ENCODE measurements at regions not wholly inside any gene's neighbourhood (a gene's known extent, or its start where the extent isn't known, plus 50 kb on each side); places are given as distances from the start of the nearest gene placed in this dataset.

DNA sequence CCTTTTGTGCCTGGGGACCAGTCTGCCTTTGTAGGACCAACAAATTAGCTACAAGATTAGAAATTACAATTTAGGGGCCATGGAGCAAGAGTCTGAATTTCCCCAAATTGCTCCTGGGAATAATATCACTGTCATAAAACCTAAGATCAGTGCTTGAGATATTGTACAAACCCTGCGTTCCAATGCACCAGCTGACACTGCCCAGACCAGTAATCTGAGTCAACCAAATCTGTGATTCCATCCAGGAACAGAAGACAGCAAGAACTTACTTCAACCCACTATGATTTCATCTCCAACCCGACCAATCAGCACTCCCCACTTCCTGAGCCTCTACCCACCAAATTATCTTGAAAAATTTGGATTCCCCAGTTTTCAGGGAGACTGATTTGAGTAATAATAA, 1305.0 kb upstream of the NRXN1 start:
- no peak for DNase-seq (ENCODE audit: low read depth in 6 of 9, low spot score in 9 of 9)
- no peaks in the 10 kb centered on the region for H3K4me1 ChIP-seq (ENCODE audit: control insufficient read depth in 2 of 2, insufficient read depth in 2 of 2, low read length in 2 of 2)
- H3K4me3 ChIP-seq (ENCODE audit: low read length in 2 of 2) = no peak overlapping the region
- H3K9me3 ChIP-seq (ENCODE audit: control insufficient read depth in 2 of 2, insufficient read depth in 1 of 2, low read length in 1 of 2) = peaks cover 0 to 2% of the 10 kb centered on the region in 2 donors
- no peaks in the 10 kb centered on the region for H3K36me3 ChIP-seq (ENCODE audit: control insufficient read depth in 2 of 2, insufficient read depth in 2 of 2, low read length in 1 of 2)
- no peak overlapping the region for H3K27ac ChIP-seq (ENCODE audit: low read depth in 1 of 2, low read length in 1 of 2)
- WGBS = 90% methylated on average over 2 of the region's 2 CpGs
- H3K27me3 ChIP-seq (ENCODE audit: control insufficient read depth in 2 of 2, insufficient read depth in 1 of 2, low read length in 1 of 2) = no peaks in the 10 kb centered on the region

DNA sequence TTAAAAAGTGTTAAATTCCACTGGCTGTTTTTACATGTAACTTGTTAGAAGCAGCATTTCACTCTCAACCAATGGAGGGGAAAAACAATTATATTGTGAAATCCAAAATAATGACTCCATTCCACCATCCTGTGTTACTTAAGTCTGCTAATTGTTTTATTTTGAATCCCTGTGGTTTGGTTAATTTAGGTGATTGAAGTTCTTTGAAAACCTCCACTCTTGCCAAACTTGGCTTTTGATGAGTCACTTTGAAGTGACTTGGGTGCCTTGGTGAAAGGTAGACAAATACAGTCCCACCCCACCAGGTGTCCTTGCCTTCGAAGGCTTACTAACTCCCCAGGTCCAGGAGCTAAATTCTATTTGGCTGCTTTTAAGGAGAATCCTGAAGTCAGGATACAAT, 1303.8 kb upstream of the NRXN1 start:
- no peak overlapping the region for H3K27ac ChIP-seq (ENCODE audit: low read depth in 1 of 2, low read length in 1 of 2)
- WGBS = 98% methylated on average over 1 of the region's 1 CpG
- H3K27me3 ChIP-seq (ENCODE audit: control insufficient read depth in 2 of 2, insufficient read depth in 1 of 2, low read length in 1 of 2) = no peaks in the 10 kb centered on the region
- no peaks in the 10 kb centered on the region for H3K4me1 ChIP-seq (ENCODE audit: control insufficient read depth in 2 of 2, insufficient read depth in 2 of 2, low read length in 2 of 2)
- DNase-seq (ENCODE audit: low read depth in 6 of 9, low spot score in 9 of 9) = no peak
- no peaks in the 10 kb centered on the region for H3K36me3 ChIP-seq (ENCODE audit: control insufficient read depth in 2 of 2, insufficient read depth in 2 of 2, low read length in 1 of 2)
- peaks cover 0 to 2% of the 10 kb centered on the region in 2 donors for H3K9me3 ChIP-seq (ENCODE audit: control insufficient read depth in 2 of 2, insufficient read depth in 1 of 2, low read length in 1 of 2)
- no peak overlapping the region for H3K4me3 ChIP-seq (ENCODE audit: low read length in 2 of 2)

DNA sequence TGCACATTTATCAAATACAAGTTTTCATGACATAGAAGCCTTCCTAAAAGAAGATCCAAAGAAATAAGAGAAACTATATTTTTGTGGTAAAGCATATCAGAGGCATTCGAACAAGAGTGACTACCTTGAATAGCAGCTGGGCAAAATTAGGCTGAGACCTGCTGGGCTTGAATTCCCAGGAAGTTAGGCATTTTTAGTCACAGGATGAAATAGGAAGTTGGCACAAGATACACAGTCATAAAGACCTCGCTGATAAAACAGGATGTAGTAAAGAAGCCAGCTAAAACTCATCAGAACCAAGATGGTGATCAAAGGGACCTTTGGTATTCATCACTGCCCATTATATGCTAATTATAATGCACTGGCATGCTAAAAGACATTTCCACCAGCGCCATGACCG, 1302.3 kb upstream of the NRXN1 start:
- no peaks in the 10 kb centered on the region for H3K27me3 ChIP-seq (ENCODE audit: control insufficient read depth in 2 of 2, insufficient read depth in 1 of 2, low read length in 1 of 2)
- H3K36me3 ChIP-seq (ENCODE audit: control insufficient read depth in 2 of 2, insufficient read depth in 2 of 2, low read length in 1 of 2) = no peaks in the 10 kb centered on the region
- no peak overlapping the region for H3K27ac ChIP-seq (ENCODE audit: low read depth in 1 of 2, low read length in 1 of 2)
- H3K4me1 ChIP-seq (ENCODE audit: control insufficient read depth in 2 of 2, insufficient read depth in 2 of 2, low read length in 2 of 2) = no peaks in the 10 kb centered on the region
- H3K9me3 ChIP-seq (ENCODE audit: control insufficient read depth in 2 of 2, insufficient read depth in 1 of 2, low read length in 1 of 2) = peaks cover 0 to 2% of the 10 kb centered on the region in 2 donors
- no peak for DNase-seq (ENCODE audit: low read depth in 6 of 9, low spot score in 9 of 9)
- H3K4me3 ChIP-seq (ENCODE audit: low read length in 2 of 2) = no peak overlapping the region
- WGBS = 83% methylated on average over 4 of the region's 4 CpGs

DNA sequence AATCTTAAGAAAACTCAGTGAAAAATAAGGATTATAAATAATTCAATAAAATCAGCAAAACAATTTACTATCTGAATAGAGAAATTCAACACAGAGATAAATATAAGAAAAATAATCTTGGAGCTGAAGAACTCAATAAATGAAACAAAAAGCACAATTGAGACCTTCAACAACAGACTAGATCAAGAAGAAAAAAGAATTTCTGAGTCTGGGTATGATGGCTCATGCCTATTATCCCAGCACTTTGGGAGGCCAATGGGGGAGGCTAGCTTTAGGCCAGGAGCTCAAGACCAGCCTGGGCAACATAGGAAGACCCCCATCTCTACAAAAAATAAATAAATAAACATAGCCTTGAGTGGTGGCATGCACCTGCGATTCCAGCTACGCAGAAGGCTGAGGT, 1295.7 kb upstream of the NRXN1 start:
- no peak overlapping the region for H3K27ac ChIP-seq (ENCODE audit: low read depth in 1 of 2, low read length in 1 of 2)
- H3K36me3 ChIP-seq (ENCODE audit: control insufficient read depth in 2 of 2, insufficient read depth in 2 of 2, low read length in 1 of 2) = no peaks in the 10 kb centered on the region
- H3K27me3 ChIP-seq (ENCODE audit: control insufficient read depth in 2 of 2, insufficient read depth in 1 of 2, low read length in 1 of 2) = no peaks in the 10 kb centered on the region
- DNase-seq (ENCODE audit: low read depth in 6 of 9, low spot score in 9 of 9) = no peak
- over 99% methylated on average over 2 of the region's 2 CpGs for WGBS
- peaks cover 1 to 15% of the 10 kb centered on the region in 2 donors for H3K9me3 ChIP-seq (ENCODE audit: control insufficient read depth in 2 of 2, insufficient read depth in 1 of 2, low read length in 1 of 2)
- H3K4me1 ChIP-seq (ENCODE audit: control insufficient read depth in 2 of 2, insufficient read depth in 2 of 2, low read length in 2 of 2) = no peaks in the 10 kb centered on the region
- H3K4me3 ChIP-seq (ENCODE audit: low read length in 2 of 2) = no peak overlapping the region

DNA sequence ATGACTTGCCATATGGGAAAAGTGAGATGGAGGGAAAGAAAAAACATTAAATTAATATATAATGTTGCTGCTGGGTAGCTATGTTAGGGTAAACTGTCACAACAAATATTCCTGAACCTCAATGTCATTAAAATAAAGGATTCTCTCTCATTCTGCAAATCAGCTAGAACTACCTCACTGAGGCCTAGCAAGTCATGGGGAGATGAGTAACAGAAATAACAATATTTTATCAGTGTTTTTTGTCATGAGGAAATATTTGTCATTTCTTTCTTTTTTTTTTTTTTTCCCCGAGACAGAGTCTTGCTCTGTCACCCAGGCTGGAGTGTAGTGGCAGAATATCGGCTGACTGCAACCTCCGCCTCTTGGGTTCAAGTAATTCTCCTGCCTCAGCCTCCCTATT, 1282.3 kb upstream of the NRXN1 start:
- no peaks in the 10 kb centered on the region for H3K9me3 ChIP-seq (ENCODE audit: control insufficient read depth in 2 of 2, insufficient read depth in 1 of 2, low read length in 1 of 2)
- no peak for DNase-seq (ENCODE audit: low read depth in 6 of 9, low spot score in 9 of 9)
- 95% methylated on average over 3 of the region's 3 CpGs for WGBS
- H3K36me3 ChIP-seq (ENCODE audit: control insufficient read depth in 2 of 2, insufficient read depth in 2 of 2, low read length in 1 of 2) = no peaks in the 10 kb centered on the region
- no peak overlapping the region for H3K27ac ChIP-seq (ENCODE audit: low read depth in 1 of 2, low read length in 1 of 2)
- H3K4me3 ChIP-seq (ENCODE audit: low read length in 2 of 2) = no peak overlapping the region
- H3K27me3 ChIP-seq (ENCODE audit: control insufficient read depth in 2 of 2, insufficient read depth in 1 of 2, low read length in 1 of 2) = no peaks in the 10 kb centered on the region
- no peaks in the 10 kb centered on the region for H3K4me1 ChIP-seq (ENCODE audit: control insufficient read depth in 2 of 2, insufficient read depth in 2 of 2, low read length in 2 of 2)

DNA sequence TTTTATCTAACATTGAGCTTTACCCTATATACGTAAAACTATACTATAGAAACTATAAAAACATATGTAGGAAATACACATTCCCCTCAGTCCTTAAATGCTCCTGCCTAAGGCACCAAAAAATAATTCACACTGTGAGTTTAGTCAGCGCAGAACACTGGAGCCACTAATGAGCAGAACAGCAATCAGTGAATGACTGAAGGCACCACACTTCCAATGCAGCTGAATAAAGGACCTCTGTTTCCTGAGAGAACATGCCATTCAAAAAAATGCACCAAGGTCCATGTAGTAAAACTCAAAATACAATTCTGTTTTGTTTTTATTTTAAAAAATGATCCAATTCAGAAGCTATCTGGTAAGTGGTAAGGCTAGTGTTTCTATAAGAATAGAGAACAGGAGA, 1280.6 kb upstream of the NRXN1 start:
- WGBS = 97% methylated on average over 2 of the region's 2 CpGs
- Histone ChIP-seq H3K27ac (ENCODE audit: low read depth in 1 of 2, low read length in 1 of 2) (no peak overlapping the region), H3K36me3 (ENCODE audit: control insufficient read depth in 2 of 2, insufficient read depth in 2 of 2, low read length in 1 of 2) (no peaks in the 10 kb centered on the region), H3K9me3 (ENCODE audit: control insufficient read depth in 2 of 2, insufficient read depth in 1 of 2, low read length in 1 of 2) (no peaks in the 10 kb centered on the region), H3K27me3 (ENCODE audit: control insufficient read depth in 2 of 2, insufficient read depth in 1 of 2, low read length in 1 of 2) (no peaks in the 10 kb centered on the region), H3K4me1 (ENCODE audit: control insufficient read depth in 2 of 2, insufficient read depth in 2 of 2, low read length in 2 of 2) (no peaks in the 10 kb centered on the region), H3K4me3 (ENCODE audit: low read length in 2 of 2) (no peak overlapping the region)
- no peak for DNase-seq (ENCODE audit: low read depth in 6 of 9, low spot score in 9 of 9)

DNA sequence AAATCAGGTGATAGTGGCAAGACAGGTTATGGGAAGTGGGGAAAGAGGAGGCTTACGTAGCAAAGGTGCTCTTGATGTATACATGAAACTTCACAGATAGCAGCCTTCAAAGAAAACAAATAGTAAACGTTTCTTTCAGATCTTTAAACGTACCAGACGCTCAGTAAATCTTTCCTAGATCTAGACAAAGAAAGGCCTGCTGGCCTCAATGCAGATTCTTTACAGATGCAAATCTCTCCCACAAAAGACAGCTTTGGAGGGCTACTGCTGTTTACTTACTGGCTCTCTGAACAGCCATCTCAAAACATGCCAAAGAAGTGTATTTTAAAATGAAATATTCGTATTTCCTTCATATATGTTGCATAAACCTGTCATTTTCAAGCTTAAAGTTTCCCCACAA, 1279.9 kb upstream of the NRXN1 start:
- no peak overlapping the region for H3K4me3 ChIP-seq (ENCODE audit: low read length in 2 of 2)
- no peaks in the 10 kb centered on the region for H3K4me1 ChIP-seq (ENCODE audit: control insufficient read depth in 2 of 2, insufficient read depth in 2 of 2, low read length in 2 of 2)
- no peaks in the 10 kb centered on the region for H3K36me3 ChIP-seq (ENCODE audit: control insufficient read depth in 2 of 2, insufficient read depth in 2 of 2, low read length in 1 of 2)
- 78% methylated on average over 5 of the region's 5 CpGs for WGBS
- no peak for DNase-seq (ENCODE audit: low read depth in 6 of 9, low spot score in 9 of 9)
- H3K27me3 ChIP-seq (ENCODE audit: control insufficient read depth in 2 of 2, insufficient read depth in 1 of 2, low read length in 1 of 2) = no peaks in the 10 kb centered on the region
- H3K27ac ChIP-seq (ENCODE audit: low read depth in 1 of 2, low read length in 1 of 2) = no peak overlapping the region
- H3K9me3 ChIP-seq (ENCODE audit: control insufficient read depth in 2 of 2, insufficient read depth in 1 of 2, low read length in 1 of 2) = no peaks in the 10 kb centered on the region

DNA sequence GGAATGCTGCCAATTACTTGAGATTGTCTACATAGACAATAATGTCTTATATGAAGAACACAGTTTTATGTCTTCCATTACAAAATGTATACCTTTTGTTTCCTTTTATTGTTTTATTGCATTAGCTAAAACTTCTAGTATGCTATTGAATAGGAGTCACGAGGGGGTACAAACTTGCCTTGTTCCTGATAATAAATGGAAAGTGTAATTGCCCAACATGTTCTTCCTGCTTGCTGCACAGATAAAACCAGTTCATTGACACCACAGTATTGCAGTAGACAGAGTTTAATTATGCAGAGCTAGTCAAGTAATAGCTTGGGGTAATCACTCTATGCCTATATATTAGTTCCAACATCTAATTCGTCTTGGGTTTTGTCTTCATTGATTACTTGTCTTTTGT, 1276.2 kb upstream of the NRXN1 start:
- Histone ChIP-seq H3K4me3 (ENCODE audit: low read length in 2 of 2) (no peak overlapping the region), H3K27me3 (ENCODE audit: control insufficient read depth in 2 of 2, insufficient read depth in 1 of 2, low read length in 1 of 2) (no peaks in the 10 kb centered on the region), H3K4me1 (ENCODE audit: control insufficient read depth in 2 of 2, insufficient read depth in 2 of 2, low read length in 2 of 2) (no peaks in the 10 kb centered on the region), H3K27ac (ENCODE audit: low read depth in 1 of 2, low read length in 1 of 2) (no peak overlapping the region), H3K36me3 (ENCODE audit: control insufficient read depth in 2 of 2, insufficient read depth in 2 of 2, low read length in 1 of 2) (no peaks in the 10 kb centered on the region), H3K9me3 (ENCODE audit: control insufficient read depth in 2 of 2, insufficient read depth in 1 of 2, low read length in 1 of 2) (peaks cover 1 to 7% of the 10 kb centered on the region in 2 donors)
- 89% methylated on average over 2 of the region's 2 CpGs for WGBS
- DNase-seq (ENCODE audit: low read depth in 6 of 9, low spot score in 9 of 9) = no peak

DNA sequence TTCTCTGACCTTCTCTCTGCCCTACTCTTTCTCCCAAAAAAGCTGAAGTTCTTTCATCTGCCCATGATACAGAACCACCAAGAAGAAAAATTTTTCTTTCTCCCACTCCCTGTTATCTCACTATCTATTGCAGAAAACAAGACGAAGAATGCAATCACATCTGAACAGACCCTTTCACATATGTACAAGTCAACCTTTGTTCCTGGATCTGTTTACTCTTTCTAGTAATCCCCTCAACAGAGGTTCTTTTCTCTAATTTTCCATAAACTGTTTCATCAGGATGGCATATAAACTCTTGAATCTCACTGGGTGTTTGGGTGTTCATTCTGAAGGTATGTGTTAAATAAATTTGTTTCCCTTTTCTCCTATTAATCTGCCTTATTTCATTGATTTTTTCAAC, 1262.7 kb upstream of the NRXN1 start:
- H3K27ac ChIP-seq (ENCODE audit: low read depth in 1 of 2, low read length in 1 of 2) = no peak overlapping the region
- DNase-seq (ENCODE audit: low read depth in 6 of 9, low spot score in 9 of 9) = no peak
- H3K4me3 ChIP-seq (ENCODE audit: low read length in 2 of 2) = no peak overlapping the region
- no peaks in the 10 kb centered on the region for H3K4me1 ChIP-seq (ENCODE audit: control insufficient read depth in 2 of 2, insufficient read depth in 2 of 2, low read length in 2 of 2)
- H3K36me3 ChIP-seq (ENCODE audit: control insufficient read depth in 2 of 2, insufficient read depth in 2 of 2, low read length in 1 of 2) = no peaks in the 10 kb centered on the region
- WGBS = 91% methylated on average over 1 of the region's 1 CpG
- H3K27me3 ChIP-seq (ENCODE audit: control insufficient read depth in 2 of 2, insufficient read depth in 1 of 2, low read length in 1 of 2) = no peaks in the 10 kb centered on the region
- no peaks in the 10 kb centered on the region for H3K9me3 ChIP-seq (ENCODE audit: control insufficient read depth in 2 of 2, insufficient read depth in 1 of 2, low read length in 1 of 2)

DNA sequence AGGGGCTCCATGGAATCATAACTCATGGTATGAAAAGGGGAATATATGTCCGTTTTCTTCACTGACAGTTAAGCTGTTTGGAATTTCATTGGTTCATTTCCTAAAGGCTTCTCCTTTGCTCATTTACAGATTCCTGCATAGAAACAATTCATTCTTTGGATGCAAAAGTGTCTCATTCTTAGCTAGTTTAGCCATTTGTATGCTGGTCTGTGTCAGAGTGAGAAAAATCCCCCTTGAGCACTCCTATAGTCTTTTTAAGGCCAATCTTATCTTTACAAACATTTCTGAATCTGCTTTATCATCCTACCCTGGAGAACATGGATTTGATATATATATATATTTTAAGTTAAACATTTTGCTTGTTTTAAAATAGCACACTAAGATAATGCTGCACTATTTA, 1260.9 kb upstream of the NRXN1 start:
- H3K4me3 ChIP-seq (ENCODE audit: low read length in 2 of 2) = no peak overlapping the region
- WGBS = 86% methylated on average over 1 of the region's 1 CpG
- no peaks in the 10 kb centered on the region for H3K36me3 ChIP-seq (ENCODE audit: control insufficient read depth in 2 of 2, insufficient read depth in 2 of 2, low read length in 1 of 2)

More for the DNA sequence above, 1260.9 kb upstream of the NRXN1 start:
- no peaks in the 10 kb centered on the region for H3K27me3 ChIP-seq (ENCODE audit: control insufficient read depth in 2 of 2, insufficient read depth in 1 of 2, low read length in 1 of 2)
- H3K4me1 ChIP-seq (ENCODE audit: control insufficient read depth in 2 of 2, insufficient read depth in 2 of 2, low read length in 2 of 2) = no peaks in the 10 kb centered on the region
- H3K27ac ChIP-seq (ENCODE audit: low read depth in 1 of 2, low read length in 1 of 2) = no peak overlapping the region
- DNase-seq (ENCODE audit: low read depth in 6 of 9, low spot score in 9 of 9) = no peak
- no peaks in the 10 kb centered on the region for H3K9me3 ChIP-seq (ENCODE audit: control insufficient read depth in 2 of 2, insufficient read depth in 1 of 2, low read length in 1 of 2)
